ENCODE measurements at regions not wholly inside any gene's neighbourhood (a gene's known extent, or its start where the extent isn't known, plus 50 kb on each side); places are given as distances from the start of the nearest gene placed in this dataset.

DNA sequence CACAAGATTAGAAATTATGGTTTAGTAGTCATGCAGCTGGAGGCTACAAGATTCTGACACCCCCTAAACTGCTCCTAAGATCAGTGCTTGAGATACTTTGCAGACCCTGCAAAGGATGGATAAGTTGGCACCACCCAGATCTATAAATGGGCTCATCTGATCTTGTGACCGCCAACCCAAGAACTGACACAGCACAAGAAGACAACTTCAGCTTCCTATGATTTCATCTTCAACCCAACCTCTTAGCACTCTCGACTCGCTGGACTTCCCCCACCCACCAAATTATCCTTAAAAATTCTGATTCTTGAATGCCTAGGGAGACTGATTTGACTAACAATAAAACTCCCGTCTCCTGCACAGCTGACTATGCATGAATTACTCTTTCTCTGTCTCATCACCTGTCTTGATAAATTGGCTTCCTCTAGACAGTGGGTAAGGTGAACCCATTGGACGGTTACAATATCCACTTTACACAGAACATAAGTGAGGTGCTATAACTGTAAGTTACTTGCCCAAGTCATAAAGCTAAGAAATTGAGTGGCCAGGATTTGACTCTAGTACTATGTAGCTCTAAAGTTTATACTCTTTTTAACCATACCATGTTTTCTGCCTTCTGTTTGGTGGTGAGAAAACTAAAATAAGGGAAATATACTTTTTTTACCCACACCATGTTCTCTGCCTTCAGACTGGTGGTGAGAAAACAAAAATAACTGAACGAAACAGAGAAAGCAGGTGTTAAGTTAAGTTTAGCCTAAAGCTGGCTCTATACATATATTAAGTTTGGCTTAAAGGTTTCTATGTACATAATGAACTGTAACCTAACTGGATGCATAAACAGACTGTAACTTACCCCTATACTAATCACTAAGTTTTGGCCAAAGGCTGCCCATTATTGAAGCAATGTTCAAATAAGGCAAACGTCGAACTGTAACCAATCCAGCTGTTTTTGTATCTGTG lies 962.3 kb upstream of the NXPH2 start:
- ChIA-PET CTCF (ENCODE audit: low intra/inter-chr PET ratio) (no interaction called here), POLR2A (no interaction called here)
- Histone ChIP-seq H2AFZ (ENCODE audit: low read depth, low read length) (no peak overlapping the region), H4K20me1 (replicated peaks; ENCODE audit: control insufficient read depth, insufficient read depth, low read length) (no peaks in the 10 kb centered on the region), H3K4me3 (no peak overlapping the region), H3K4me1 (replicated peaks in 1 of 2; ENCODE audit: control insufficient read depth in 2 of 2, insufficient read depth in 2 of 2, low read length in 2 of 2) (no peaks in the 10 kb centered on the region), H3K27me3 (ENCODE audit: control insufficient read depth in 2 of 2, insufficient read depth in 2 of 2, low read length in 2 of 2) (no peaks in the 10 kb centered on the region), H3K27ac (ENCODE audit: extremely low read depth, low read depth, low read length) (no peak overlapping the region), H3K79me2 (ENCODE audit: control insufficient read depth, insufficient read depth, low read length) (no peaks in the 10 kb centered on the region), H3K9me3 (replicated peaks; ENCODE audit: control insufficient read depth, insufficient read depth, low read depth, low read length) (no peaks in the 10 kb centered on the region), H3K9ac (ENCODE audit: insufficient read depth in 1 of 2, low read depth in 2 of 2, low read length in 2 of 2) (no peak overlapping the region), H3K9me1 (ENCODE audit: control insufficient read depth, insufficient read depth, low read length) (no peaks in the 10 kb centered on the region), H3K36me3 (ENCODE audit: control insufficient read depth, insufficient read depth, low read length) (no peaks in the 10 kb centered on the region), H3K4me2 (ENCODE audit: insufficient read depth, low read length) (no peak overlapping the region)
- in situ Hi-C loops (cut with MboI): no loop called here
- BruUV-seq (replicated peaks): no TSS peak
- intact Hi-C loops (cut with micrococcal nuclease): no loop called here
- DNase-seq (ENCODE audit: extremely low read depth in 1 of 4, low spot score in 3 of 4) (no peak), FAIRE-seq (no peak), ATAC-seq (no peak)
- TF ChIP-seq CCNT2 (IDR thresholded peaks at IDR 0.05; ENCODE audit: borderline replicate concordance, extremely low read depth, insufficient read length, low read depth, low read length) (no peak), HDAC8 (tag; IDR thresholded peaks at IDR 0.05) (no peak), RFX5 (IDR thresholded peaks at IDR 0.05; ENCODE audit: low read depth, low read length) (no peak), ERF (CRISPR knock-in tag; IDR thresholded peaks at IDR 0.05) (no peak), POLR2G (IDR thresholded peaks at IDR 0.05; ENCODE audit: low read depth, low read length) (no peak), BACH1 (tag; IDR thresholded peaks at IDR 0.05) (no peak), SIN3A (IDR thresholded peaks at IDR 0.05; ENCODE audit: borderline replicate concordance in 2 of 2, control insufficient read depth in 1 of 2, low read depth in 2 of 2, low read length in 2 of 2) (no peak), JUN (IDR thresholded peaks at IDR 0.05; ENCODE audit: borderline replicate concordance, low read depth, low read length) (no peak), JUN (CRISPR knock-in tag; IDR thresholded peaks at IDR 0.05; ENCODE audit: borderline replicate concordance) (no peak), OTX1 (CRISPR knock-in tag; IDR thresholded peaks at IDR 0.05) (no peak), NR2F6 (CRISPR knock-in tag; IDR thresholded peaks at IDR 0.05) (no peak)
- TF ChIP-seq, protein P1, sequence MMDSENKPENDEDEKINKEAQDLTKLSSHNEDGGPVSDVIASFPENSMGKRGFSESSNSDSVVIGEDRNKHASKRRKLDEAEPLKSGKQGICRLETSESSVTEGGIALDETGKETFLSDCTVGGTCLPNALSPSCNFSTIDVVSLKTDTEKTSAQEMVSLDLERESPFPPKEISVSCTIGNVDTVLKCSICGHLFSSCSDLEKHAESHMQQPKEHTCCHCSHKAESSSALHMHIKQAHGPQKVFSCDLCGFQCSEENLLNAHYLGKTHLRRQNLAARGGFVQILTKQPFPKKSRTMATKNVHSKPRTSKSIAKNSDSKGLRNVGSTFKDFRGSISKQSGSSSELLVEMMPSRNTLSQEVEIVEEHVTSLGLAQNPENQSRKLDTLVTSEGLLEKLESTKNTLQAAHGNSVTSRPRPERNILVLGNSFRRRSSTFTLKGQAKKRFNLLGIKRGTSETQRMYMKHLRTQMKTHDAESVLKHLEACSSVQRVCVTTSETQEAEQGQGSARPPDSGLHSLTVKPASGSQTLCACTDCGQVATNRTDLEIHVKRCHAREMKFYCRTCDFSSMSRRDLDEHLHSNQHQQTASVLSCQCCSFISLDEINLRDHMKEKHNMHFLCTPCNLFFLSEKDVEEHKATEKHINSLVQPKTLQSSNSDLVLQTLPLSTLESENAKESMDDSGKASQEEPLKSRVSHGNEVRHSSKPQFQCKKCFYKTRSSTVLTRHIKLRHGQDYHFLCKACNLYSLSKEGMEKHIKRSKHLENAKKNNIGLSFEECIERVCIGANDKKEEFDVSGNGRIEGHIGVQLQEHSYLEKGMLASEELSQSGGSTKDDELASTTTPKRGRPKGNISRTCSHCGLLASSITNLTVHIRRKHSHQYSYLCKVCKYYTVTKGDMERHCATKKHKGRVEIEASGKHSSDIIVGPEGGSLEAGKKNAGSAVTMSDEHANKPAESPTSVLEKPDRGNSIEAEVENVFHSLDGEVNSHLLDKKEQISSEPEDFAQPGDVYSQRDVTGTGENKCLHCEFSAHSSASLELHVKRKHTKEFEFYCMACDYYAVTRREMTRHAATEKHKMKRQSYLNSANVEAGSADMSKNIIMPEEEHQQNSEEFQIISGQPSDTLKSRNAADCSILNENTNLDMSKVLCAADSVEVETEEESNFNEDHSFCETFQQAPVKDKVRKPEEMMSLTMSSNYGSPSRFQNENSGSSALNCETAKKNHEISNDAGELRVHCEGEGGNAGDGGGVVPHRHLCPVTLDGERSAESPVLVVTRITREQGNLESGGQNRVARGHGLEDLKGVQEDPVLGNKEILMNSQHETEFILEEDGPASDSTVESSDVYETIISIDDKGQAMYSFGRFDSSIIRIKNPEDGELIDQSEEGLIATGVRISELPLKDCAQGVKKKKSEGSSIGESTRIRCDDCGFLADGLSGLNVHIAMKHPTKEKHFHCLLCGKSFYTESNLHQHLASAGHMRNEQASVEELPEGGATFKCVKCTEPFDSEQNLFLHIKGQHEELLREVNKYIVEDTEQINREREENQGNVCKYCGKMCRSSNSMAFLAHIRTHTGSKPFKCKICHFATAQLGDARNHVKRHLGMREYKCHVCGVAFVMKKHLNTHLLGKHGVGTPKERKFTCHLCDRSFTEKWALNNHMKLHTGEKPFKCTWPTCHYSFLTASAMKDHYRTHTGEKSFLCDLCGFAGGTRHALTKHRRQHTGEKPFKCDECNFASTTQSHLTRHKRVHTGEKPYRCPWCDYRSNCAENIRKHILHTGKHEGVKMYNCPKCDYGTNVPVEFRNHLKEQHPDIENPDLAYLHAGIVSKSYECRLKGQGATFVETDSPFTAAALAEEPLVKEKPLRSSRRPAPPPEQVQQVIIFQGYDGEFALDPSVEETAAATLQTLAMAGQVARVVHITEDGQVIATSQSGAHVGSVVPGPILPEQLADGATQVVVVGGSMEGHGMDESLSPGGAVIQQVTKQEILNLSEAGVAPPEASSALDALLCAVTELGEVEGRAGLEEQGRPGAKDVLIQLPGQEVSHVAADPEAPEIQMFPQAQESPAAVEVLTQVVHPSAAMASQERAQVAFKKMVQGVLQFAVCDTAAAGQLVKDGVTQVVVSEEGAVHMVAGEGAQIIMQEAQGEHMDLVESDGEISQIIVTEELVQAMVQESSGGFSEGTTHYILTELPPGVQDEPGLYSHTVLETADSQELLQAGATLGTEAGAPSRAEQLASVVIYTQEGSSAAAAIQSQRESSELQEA (IDR thresholded peaks at IDR 0.05; ENCODE audit: low read depth): no peak
- WGBS (ENCODE audit: insufficient coverage, low coverage, missing lambda C conversion rate): 0% methylated on average over 8 of the region's 8 CpGs
